ENCODE measurements at regions not wholly inside any gene's neighbourhood (a gene's known extent, or its start where the extent isn't known, plus 50 kb on each side); places are given as distances from the start of the nearest gene placed in this dataset.

GRCh38 chr3:135812057-135812456 is 153.5 kb upstream of the PPP2R3A start:
- TF ChIP-seq CTCF (IDR thresholded peaks at IDR 0.05) (no peak), POLR2A (IDR thresholded peaks at IDR 0.05) (no peak)

Data from gastroesophageal sphincter (tissue), 3 donors.